ENCODE measurements at regions not wholly inside any gene's neighbourhood (a gene's known extent, or its start where the extent isn't known, plus 50 kb on each side); places are given as distances from the start of the nearest gene placed in this dataset.

GRCh38 chr3:94314218-94314883 lies 251.5 kb downstream of the NSUN3 start:
- TF ChIP-seq CTCF (IDR thresholded peaks at IDR 0.05; ENCODE audit: low read depth, low read length) (no peak), POLR2A (IDR thresholded peaks at IDR 0.05; ENCODE audit: extremely low read depth, insufficient read length) (no peak), MAX (IDR thresholded peaks at IDR 0.05; ENCODE audit: low read depth, low read length) (no peak)
